Lower lobe of right lung (tissue), 2 donors: ENCODE measurements at regions not wholly inside any gene's neighbourhood (a gene's known extent, or its start where the extent isn't known, plus 50 kb on each side); places are given as distances from the start of the nearest gene placed in this dataset.

Experiments used
- ATAC-seq, 2 donors: fragments of 200-7000 bp; cut with Tn5 transposase; one replicate each; pipeline ENCODE4 v1.9.1; 2020 to 2022; ENCODE audit warnings: mild to moderate bottlenecking in 2 of 2, moderate library complexity in 2 of 2
- DNase-seq: peaks from one replicate; pipeline ENCODE4 v3.0.0-alpha.2; 2020
- H3K27ac ChIP-seq: fragments of 200-600 bp; one replicate; pipeline ENCODE4 v1.8.0; 2022
- H3K27me3 ChIP-seq: fragments of 200-600 bp; one replicate; pipeline ENCODE4 v1.8.0; 2022; ENCODE audit warnings: low read depth
- H3K36me3 ChIP-seq: fragments of 200-600 bp; one replicate; pipeline ENCODE4 v1.8.0; 2022; ENCODE audit warnings: mild to moderate bottlenecking
- H3K4me1 ChIP-seq: fragments of 200-600 bp; one replicate; pipeline ENCODE4 v1.8.0; 2022
- H3K4me3 ChIP-seq: fragments of 200-600 bp; one replicate; pipeline ENCODE4 v1.8.0; 2022; ENCODE audit warnings: mild to moderate bottlenecking
- H3K9me3 ChIP-seq: fragments of 200-600 bp; one replicate; pipeline ENCODE4 v1.8.0; 2022
- intact Hi-C: fragments of 100-400 bp; cut with DNase I; formaldehyde crosslinking; loops from one replicate; pipeline ENCODE4 v1.11.0; 2022
- TF ChIP-seq, protein P1 (sequence below): fragments of 200-600 bp; IDR thresholded peaks from one replicate; pipeline ENCODE4 v1.8.0; 2022; ENCODE audit warnings: antibody characterized with exemption, mild to moderate bottlenecking
- donor health status: DM: no; HTN: yes; CAD: no; lungs with severe emphysema.

DNA sequence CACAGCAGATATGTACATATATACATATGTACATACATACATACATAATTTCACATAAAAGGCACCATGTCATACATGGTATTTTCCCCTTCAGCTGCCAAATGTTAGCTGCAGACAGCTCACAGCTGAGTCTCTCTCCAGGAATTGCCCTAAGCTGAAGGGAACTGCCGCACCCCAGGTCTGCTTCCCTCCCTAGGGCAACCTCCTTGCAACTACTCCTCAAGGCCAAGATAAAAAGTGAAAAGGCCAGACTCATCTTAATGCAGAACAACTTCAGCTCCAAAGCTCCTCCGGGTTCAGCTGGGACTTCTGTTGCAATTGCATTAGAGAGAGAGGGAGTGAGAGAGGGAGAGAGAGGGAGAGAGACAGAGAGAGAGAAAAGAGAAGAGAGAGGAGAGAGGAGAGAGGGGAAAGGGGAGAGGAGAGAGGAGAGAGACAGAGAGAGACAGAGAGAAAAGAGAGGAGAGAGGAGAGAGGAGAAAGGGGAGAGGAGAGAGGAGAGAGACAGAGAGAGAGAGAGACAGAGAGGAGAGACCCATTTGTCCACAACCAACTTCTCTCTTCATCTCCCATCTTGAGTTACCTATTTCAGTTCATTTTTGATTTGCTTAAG is 143.4 kb upstream of the HES1 start:
- Histone ChIP-seq H3K4me1 (peaks cover 12% of the 10 kb centered on the region), H3K9me3 (no peaks in the 10 kb centered on the region), H3K36me3 (no peaks in the 10 kb centered on the region), H3K27ac (no peak overlapping the region), H3K27me3 (no peaks in the 10 kb centered on the region), H3K4me3 (no peak overlapping the region)
- intact Hi-C loops, result no loop called here
- TF ChIP-seq, protein P1, sequence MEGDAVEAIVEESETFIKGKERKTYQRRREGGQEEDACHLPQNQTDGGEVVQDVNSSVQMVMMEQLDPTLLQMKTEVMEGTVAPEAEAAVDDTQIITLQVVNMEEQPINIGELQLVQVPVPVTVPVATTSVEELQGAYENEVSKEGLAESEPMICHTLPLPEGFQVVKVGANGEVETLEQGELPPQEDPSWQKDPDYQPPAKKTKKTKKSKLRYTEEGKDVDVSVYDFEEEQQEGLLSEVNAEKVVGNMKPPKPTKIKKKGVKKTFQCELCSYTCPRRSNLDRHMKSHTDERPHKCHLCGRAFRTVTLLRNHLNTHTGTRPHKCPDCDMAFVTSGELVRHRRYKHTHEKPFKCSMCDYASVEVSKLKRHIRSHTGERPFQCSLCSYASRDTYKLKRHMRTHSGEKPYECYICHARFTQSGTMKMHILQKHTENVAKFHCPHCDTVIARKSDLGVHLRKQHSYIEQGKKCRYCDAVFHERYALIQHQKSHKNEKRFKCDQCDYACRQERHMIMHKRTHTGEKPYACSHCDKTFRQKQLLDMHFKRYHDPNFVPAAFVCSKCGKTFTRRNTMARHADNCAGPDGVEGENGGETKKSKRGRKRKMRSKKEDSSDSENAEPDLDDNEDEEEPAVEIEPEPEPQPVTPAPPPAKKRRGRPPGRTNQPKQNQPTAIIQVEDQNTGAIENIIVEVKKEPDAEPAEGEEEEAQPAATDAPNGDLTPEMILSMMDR, result no peak
- DNase-seq (no peak), ATAC-seq (no peak)

DNA sequence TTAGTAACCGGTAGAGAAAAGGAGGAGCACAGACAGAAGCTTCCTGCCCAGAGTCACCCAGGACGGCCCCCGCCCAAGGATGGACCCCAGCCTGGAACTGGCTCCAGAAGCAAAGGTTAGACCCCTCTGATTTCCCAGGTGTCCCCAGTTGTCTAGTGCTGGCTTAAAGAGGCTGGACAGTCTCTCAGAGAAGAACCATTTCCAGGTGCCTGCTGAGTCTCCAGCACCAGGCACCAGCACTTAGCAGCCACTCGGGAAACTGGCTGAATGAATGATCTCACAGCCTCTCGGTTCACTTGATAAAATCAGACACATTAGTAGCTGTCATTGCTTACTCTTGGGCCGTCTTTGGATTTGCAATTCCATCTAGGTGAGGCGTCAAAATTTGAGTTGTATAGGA is 139.7 kb upstream of the HES1 start:
- DNase-seq (no peak), ATAC-seq (no peak)
- TF ChIP-seq, protein P1, result no peak
- H3K27ac ChIP-seq, result peak overlapping the region; percentile 36
- H3K4me3 ChIP-seq, result no peak overlapping the region
- H3K27me3 ChIP-seq, result no peaks in the 10 kb centered on the region
- intact Hi-C loops, result no loop called here
- peaks cover 21% of the 10 kb centered on the region for H3K4me1 ChIP-seq
- H3K9me3 ChIP-seq, result no peaks in the 10 kb centered on the region
- H3K36me3 ChIP-seq, result no peaks in the 10 kb centered on the region

DNA sequence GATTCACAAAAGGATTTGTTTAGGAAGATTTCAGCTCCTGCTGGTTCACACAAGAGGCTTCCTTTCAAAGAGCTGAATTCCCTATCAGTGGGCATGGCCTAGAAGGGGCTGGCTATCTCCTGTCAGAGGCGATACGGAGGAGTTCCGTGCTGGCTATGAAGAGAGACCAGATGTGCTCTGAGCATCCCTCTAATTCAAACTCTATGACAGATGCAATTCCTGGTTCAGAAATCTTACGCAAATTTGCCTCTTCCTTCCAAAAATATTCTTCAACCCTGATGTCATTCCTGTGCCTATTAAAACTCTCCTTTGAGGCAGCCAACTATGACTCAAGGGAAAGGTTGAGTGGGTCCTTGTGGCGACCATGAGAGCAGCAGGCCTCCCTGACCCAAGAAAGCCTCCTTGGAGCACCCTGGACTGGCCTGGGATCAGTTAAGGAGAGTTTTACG is 139.3 kb upstream of the HES1 start:
- H3K9me3 ChIP-seq, result no peaks in the 10 kb centered on the region
- H3K27ac ChIP-seq, result peak overlapping the region; percentile 36
- ATAC-seq (peak; percentile 66 to 79), DNase-seq (no peak)
- no peak overlapping the region for H3K4me3 ChIP-seq
- peaks cover 22% of the 10 kb centered on the region for H3K4me1 ChIP-seq
- intact Hi-C loops, result no loop called here
- H3K27me3 ChIP-seq, result no peaks in the 10 kb centered on the region
- TF ChIP-seq, protein P1, result no peak
- no peaks in the 10 kb centered on the region for H3K36me3 ChIP-seq

DNA sequence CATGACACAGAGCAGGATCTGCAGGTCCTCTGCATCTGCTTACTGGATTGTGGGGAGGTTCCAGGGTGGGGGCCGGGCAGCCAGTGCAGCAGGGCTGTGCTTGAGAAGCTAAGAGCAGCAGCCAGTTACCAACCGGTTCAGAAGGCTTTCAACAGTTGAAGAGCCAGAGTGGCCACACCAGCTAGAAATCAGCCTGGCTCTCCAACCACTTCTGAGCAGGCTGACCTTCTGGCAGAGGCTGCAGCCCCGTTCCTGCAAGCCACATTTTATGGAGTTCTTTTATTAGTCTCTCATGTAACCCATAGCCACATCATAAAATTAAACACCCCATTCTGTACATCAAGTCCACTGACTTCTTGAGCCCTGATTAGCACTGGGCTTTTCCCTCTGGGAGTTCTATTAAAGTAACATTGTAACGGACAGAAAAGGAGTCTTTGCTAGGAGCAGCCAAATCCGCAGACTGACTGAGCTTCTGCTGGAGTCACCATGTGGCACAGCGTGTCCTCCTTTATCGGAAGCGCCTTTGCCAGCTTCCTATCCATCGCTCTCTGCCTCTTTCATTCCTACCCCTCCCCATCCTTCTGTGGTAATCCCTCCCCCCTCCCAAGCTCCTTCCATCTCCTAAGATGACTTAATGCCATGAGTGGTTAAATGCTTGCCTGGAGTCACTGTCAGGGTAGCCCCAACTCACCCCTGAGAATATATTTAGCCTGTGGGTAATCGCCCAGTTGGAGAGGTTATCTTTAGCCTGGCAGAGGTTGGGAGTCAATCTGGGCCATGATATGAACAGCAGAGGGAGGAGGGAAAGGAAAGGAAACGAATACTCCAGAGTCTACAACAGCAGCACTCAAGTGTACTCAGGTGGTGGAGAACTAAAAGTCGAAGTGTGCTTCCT is 138.5 kb upstream of the HES1 start:
- ATAC-seq, result peak; percentile 79 to 83
- H3K27ac ChIP-seq, result peak overlapping the region; percentile 36
- DNase-seq, result peak; percentile 67
- peaks cover 30% of the 10 kb centered on the region for H3K4me1 ChIP-seq
- H3K27me3 ChIP-seq, result no peaks in the 10 kb centered on the region
- TF ChIP-seq, protein P1, result no peak
- H3K4me3 ChIP-seq, result no peak overlapping the region
- no peaks in the 10 kb centered on the region for H3K9me3 ChIP-seq
- intact Hi-C loops, result no loop called here
- H3K36me3 ChIP-seq, result no peaks in the 10 kb centered on the region

DNA sequence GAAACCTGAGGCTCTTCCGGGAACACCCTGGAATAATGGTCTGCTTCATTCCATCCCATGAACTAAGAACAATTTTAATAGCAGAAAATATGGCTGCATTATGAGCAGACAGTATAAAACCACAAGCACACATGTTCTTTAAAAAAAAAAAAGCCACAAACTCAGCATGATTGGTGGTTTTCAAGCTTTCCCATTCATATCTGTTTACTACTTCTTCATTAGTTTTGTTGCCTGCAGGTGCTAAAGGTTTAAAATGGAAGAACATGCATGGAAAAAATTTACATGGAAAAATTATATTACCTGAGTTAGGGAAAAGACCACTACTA is 137.9 kb upstream of the HES1 start:
- intact Hi-C loops, result no loop called here

More for the DNA sequence above, 137.9 kb upstream of the HES1 start:
- no peaks in the 10 kb centered on the region for H3K9me3 ChIP-seq
- no peak for DNase-seq
- ATAC-seq, result no peak
- peaks cover 35% of the 10 kb centered on the region for H3K4me1 ChIP-seq
- no peak overlapping the region for H3K27ac ChIP-seq
- no peaks in the 10 kb centered on the region for H3K27me3 ChIP-seq
- no peaks in the 10 kb centered on the region for H3K36me3 ChIP-seq
- H3K4me3 ChIP-seq, result no peak overlapping the region
- TF ChIP-seq, protein P1, result no peak
